Uterus (tissue), 2 donors: ENCODE measurements at regions not wholly inside any gene's neighbourhood (a gene's known extent, or its start where the extent isn't known, plus 50 kb on each side); places are given as distances from the start of the nearest gene placed in this dataset.

Experiments
- CTCF ChIP-seq, 4 experiments: fragments of 200-600 bp in 2 of 4; fragments of 450-650 bp in 2 of 4; sonication (generic) in 2 of 4; IDR thresholded peaks; one replicate each; pipeline ENCODE4 v1.5.1; 2016 to 2019; ENCODE audit warnings: antibody characterized with exemption in 4 of 4, mild to moderate bottlenecking in 2 of 4, moderate library complexity in 1 of 4
- POLR2A ChIP-seq, 2 donors: fragments of 450-650 bp; IDR thresholded peaks; one replicate each; pipeline ENCODE4 v1.6.1; 2016; ENCODE audit warnings: antibody characterized with exemption in 2 of 2, mild to moderate bottlenecking in 1 of 2, moderate library complexity in 1 of 2

- TF ChIP-seq CTCF (IDR thresholded peaks at IDR 0.05) (no peak), POLR2A (IDR thresholded peaks at IDR 0.05) (no peak)
These were observed 502.2 kb upstream of the PRMT6 start for GRCh38 chr1:106554294-106554693.
